Testis (tissue), 2 donors: ENCODE measurements at regions not wholly inside any gene's neighbourhood (a gene's known extent, or its start where the extent isn't known, plus 50 kb on each side); places are given as distances from the start of the nearest gene placed in this dataset.

Experiments used
- CTCF ChIP-seq, 3 experiments: fragments of 450-650 bp in 2 of 3; fragments of 200-600 bp in 1 of 3; sonication (generic) in 1 of 3; IDR thresholded peaks; one replicate each; pipeline ENCODE4 v1.5.1; 2016 to 2019; ENCODE audit warnings: antibody characterized with exemption in 3 of 3, mild to moderate bottlenecking in 2 of 3, moderate library complexity in 1 of 3
- POLR2A ChIP-seq: fragments of 450-650 bp; IDR thresholded peaks from one replicate; pipeline ENCODE4 v1.6.1; 2017; ENCODE audit warnings: antibody characterized with exemption, mild to moderate bottlenecking, moderate library complexity

- no peak for TF ChIP-seq POLR2A
- no peak for TF ChIP-seq CTCF (IDR thresholded peaks at IDR 0.05)
Observed at GRCh38 chr10:31624611-31625010, 304.0 kb downstream of the ARHGAP12 start.
